PC-3 (cell line): ENCODE measurements at regions not wholly inside any gene's neighbourhood (a gene's known extent, or its start where the extent isn't known, plus 50 kb on each side); places are given as distances from the start of the nearest gene placed in this dataset.

Source experiments
- ATAC-seq: fragments of 200-7000 bp; cut with Tn5 transposase; 2 replicates; pipeline ENCODE4 v1.9.1; 2020; ENCODE audit warnings: mild to moderate bottlenecking, moderate library complexity
- BruUV-seq: library from RNA; stranded (reverse); fragments of 400-500 nt; replicated peaks from 2 replicates; lab custom pipeline; 2021; lab: Mats Ljungman, UMichigan
- CTCF ChIA-PET: fragments of 300-600 bp; sonication (Branson Sonifier 250); formaldehyde crosslinking; loops from one replicate; lab custom pipeline; 2022; ENCODE audit warnings: antibody characterized with exemption; lab: Charles Lee
- POLR2A ChIA-PET: fragments of 300-600 bp; sonication (Branson Sonifier 250); formaldehyde crosslinking; loops from one replicate; lab custom pipeline; 2022; ENCODE audit warnings: antibody characterized with exemption; ENCODE audit not compliant: unreplicated experiment; lab: Charles Lee
- DNase-seq: peaks from one replicate; pipeline ENCODE4 v3.0.0-alpha.2; 2015
- H2AFZ ChIP-seq: fragments of 300-600 bp; sonication (generic); 2 replicates; pipeline ENCODE4 v1.6.0; 2016; ENCODE audit warnings: antibody characterized with exemption, low read length
- H3F3A ChIP-seq: fragments of 300-600 bp; sonication (generic); one replicate; pipeline ENCODE4 v1.6.0; 2017; ENCODE audit warnings: antibody characterized with exemption, low read length, control low read depth, mild to moderate bottlenecking; ENCODE audit not compliant: unreplicated experiment
- H3K27ac ChIP-seq: fragments of 300-600 bp; sonication (generic); 2 replicates; pipeline ENCODE4 v1.5.1; 2016; ENCODE audit warnings: mild to moderate bottlenecking, low read length
- H3K27me3 ChIP-seq: fragments of 300-600 bp; sonication (generic); 2 replicates; pipeline ENCODE4 v1.6.1; 2016; ENCODE audit warnings: low read length, mixed read lengths
- H3K36me3 ChIP-seq: fragments of 300-600 bp; sonication (generic); 2 replicates; pipeline ENCODE4 v1.6.1; 2016; ENCODE audit warnings: low read depth, mixed run types, low read length, mixed read lengths
- H3K4me1 ChIP-seq: fragments of 300-600 bp; sonication (generic); 2 replicates; pipeline ENCODE4 v1.5.1; 2016; ENCODE audit warnings: low read length; ENCODE audit not compliant: insufficient read depth
- H3K4me2 ChIP-seq: fragments of 300-600 bp; sonication (generic); 2 replicates; pipeline ENCODE4 v1.6.0; 2016; ENCODE audit warnings: low read length
- H3K4me3 ChIP-seq: fragments of 300-600 bp; sonication (generic); 2 replicates; pipeline ENCODE4 v1.5.1; 2016; ENCODE audit warnings: mild to moderate bottlenecking, low read length, mixed read lengths
- H3K79me2 ChIP-seq: fragments of 300-600 bp; sonication (generic); 2 replicates; pipeline ENCODE4 v1.6.1; 2017; ENCODE audit warnings: low read length, mixed read lengths
- H3K9ac ChIP-seq: fragments of 300-600 bp; sonication (generic); 2 replicates; pipeline ENCODE4 v1.6.0; 2016; ENCODE audit warnings: mild to moderate bottlenecking, low read length
- H3K9me2 ChIP-seq: fragments of 300-600 bp; sonication (generic); replicated peaks from 2 replicates; pipeline ENCODE4 v1.6.1; 2016; ENCODE audit warnings: mixed run types, low read length, mixed read lengths
- H3K9me3 ChIP-seq: fragments of 300-600 bp; sonication (generic); 2 replicates; pipeline ENCODE4 v1.6.1; 2016; ENCODE audit warnings: low read length, mixed read lengths
- H4K20me1 ChIP-seq: fragments of 300-600 bp; sonication (generic); 2 replicates; pipeline ENCODE4 v1.6.1; 2016; ENCODE audit warnings: low read length, mixed read lengths
- EZH2 ChIP-seq: fragments of 300-600 bp; sonication (generic); IDR thresholded peaks from one replicate; pipeline ENCODE4 v1.6.1; 2017; ENCODE audit warnings: antibody characterized with exemption, mild to moderate bottlenecking, low read length; ENCODE audit not compliant: unreplicated experiment
- EZH2phosphoT487 ChIP-seq: fragments of 300-600 bp; sonication (generic); IDR thresholded peaks from 2 replicates; pipeline ENCODE4 v1.6.1; 2018; ENCODE audit warnings: mild to moderate bottlenecking, antibody characterized with exemption, low read length, borderline replicate concordance
- intact Hi-C: fragments of 100-400 bp; cut with micrococcal nuclease; formaldehyde crosslinking; loops from 2 replicates; pipeline ENCODE4 v1.9.0; 2023
- TF ChIP-seq, protein P1 (sequence below): fragments of 300-600 bp; sonication (generic); conservative IDR thresholded peaks from 2 replicates; pipeline ENCODE4 v1.5.1; 2017; ENCODE audit warnings: antibody characterized with exemption, low read depth, mild to moderate bottlenecking, low read length

DNA sequence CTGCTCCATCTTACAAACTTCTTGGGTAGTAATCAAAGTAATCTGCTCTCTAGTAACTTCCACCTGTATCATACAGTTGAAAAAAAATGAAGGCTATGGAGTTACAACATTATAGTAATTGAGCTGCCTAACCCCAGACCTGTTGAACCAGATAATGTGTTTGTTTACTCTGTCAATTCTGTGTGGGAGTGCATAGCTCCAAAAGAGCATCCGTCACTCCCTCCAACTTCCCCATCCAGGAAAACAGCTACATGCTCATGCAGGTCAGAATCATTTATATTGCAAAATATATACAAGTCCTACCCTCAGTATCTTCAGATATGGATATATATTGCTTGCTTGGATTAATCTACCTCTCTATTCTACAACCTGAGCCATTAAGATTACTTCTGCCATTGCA, 244.0 kb upstream of the ANO5 start:
- Histone ChIP-seq H3K4me1 (no peaks in the 10 kb centered on the region), H3K27ac (no peak overlapping the region), H3F3A (no peaks in the 10 kb centered on the region), H3K9ac (no peak overlapping the region), H3K9me2 (no peaks in the 10 kb centered on the region), H3K4me3 (no peak overlapping the region), H3K9me3 (no peaks in the 10 kb centered on the region), H3K79me2 (no peaks in the 10 kb centered on the region), H4K20me1 (no peaks in the 10 kb centered on the region), H2AFZ (no peak overlapping the region), H3K27me3 (no peaks in the 10 kb centered on the region), H3K4me2 (no peak overlapping the region), H3K36me3 (no peaks in the 10 kb centered on the region)
- POLR2A ChIA-PET, result no interaction called here
- TF ChIP-seq, protein P1, sequence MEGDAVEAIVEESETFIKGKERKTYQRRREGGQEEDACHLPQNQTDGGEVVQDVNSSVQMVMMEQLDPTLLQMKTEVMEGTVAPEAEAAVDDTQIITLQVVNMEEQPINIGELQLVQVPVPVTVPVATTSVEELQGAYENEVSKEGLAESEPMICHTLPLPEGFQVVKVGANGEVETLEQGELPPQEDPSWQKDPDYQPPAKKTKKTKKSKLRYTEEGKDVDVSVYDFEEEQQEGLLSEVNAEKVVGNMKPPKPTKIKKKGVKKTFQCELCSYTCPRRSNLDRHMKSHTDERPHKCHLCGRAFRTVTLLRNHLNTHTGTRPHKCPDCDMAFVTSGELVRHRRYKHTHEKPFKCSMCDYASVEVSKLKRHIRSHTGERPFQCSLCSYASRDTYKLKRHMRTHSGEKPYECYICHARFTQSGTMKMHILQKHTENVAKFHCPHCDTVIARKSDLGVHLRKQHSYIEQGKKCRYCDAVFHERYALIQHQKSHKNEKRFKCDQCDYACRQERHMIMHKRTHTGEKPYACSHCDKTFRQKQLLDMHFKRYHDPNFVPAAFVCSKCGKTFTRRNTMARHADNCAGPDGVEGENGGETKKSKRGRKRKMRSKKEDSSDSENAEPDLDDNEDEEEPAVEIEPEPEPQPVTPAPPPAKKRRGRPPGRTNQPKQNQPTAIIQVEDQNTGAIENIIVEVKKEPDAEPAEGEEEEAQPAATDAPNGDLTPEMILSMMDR, result no peak
- TF ChIP-seq EZH2phosphoT487, result no peak
- TF ChIP-seq EZH2, result no peak
- CTCF ChIA-PET, result no interaction called here
- intact Hi-C loops, result no loop called here
- BruUV-seq, result no TSS peak
- ATAC-seq (no peak), DNase-seq (peak; percentile 6)

DNA sequence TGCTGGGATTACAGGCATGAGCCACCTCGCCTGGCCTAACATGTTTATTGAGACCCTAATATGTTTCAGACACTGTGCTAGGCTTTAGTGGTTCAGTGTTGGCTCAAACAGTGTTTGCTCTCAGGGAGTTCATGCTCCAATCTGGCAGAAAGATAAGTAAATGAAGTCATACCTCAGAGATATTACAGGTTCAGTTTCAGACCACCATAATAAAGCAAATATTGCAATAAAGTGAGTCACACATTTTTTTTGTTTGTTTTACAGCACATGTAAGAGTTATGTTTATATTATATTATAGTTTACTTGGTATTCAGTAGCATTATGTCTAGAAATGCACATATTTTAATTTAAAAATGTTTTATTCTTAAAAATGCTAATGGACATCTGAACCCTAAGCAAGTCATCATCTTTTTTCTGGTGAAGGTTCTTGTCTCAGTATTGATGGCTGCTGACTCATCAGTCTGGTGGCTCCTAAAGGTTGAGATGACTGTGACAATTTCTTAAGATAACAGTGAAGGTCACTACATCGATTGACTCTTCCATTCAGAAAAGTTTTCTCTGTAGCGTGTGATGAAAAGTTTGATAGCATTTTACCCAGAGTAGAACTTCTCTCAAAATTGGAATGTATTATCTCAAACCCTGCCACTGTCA, 243.0 kb upstream of the ANO5 start:
- H3K9me3 ChIP-seq, result no peaks in the 10 kb centered on the region
- ATAC-seq (no peak), DNase-seq (peak; percentile 23)
- POLR2A ChIA-PET, result no interaction called here
- H3K9ac ChIP-seq, result no peak overlapping the region
- intact Hi-C loops, result no loop called here
- no peaks in the 10 kb centered on the region for H3K36me3 ChIP-seq
- no peak overlapping the region for H3K4me2 ChIP-seq
- no peak overlapping the region for H3K27ac ChIP-seq
- no peaks in the 10 kb centered on the region for H3F3A ChIP-seq
- TF ChIP-seq, protein P1, result no peak
- TF ChIP-seq EZH2 (no peak), EZH2phosphoT487 (no peak)
- no TSS peak for BruUV-seq
- H3K27me3 ChIP-seq, result no peaks in the 10 kb centered on the region
- CTCF ChIA-PET, result no interaction called here
- no peaks in the 10 kb centered on the region for H3K9me2 ChIP-seq
- no peaks in the 10 kb centered on the region for H4K20me1 ChIP-seq
- no peak overlapping the region for H2AFZ ChIP-seq
- H3K4me1 ChIP-seq, result no peaks in the 10 kb centered on the region
- no peaks in the 10 kb centered on the region for H3K79me2 ChIP-seq
- H3K4me3 ChIP-seq, result no peak overlapping the region

DNA sequence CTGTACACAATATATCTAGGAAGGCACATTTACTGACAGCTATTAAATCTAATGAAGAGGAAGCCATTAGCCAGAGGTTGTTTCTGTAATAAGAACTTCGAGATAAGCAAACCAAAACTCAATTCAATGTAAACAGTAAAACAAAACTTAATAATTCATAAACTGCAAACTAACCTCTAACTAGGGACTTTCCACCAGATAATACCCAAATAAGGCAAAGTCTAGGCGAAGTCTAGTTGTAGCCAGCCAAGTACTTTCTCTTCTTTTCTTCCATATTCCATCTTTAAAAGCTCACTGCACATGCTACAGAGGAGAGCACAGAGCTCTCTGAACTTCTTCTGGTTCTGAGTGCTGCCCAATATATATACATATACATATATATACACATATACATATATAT, 229.9 kb upstream of the ANO5 start:
- intact Hi-C loops, result no loop called here
- ATAC-seq, result no peak

More for the DNA sequence above, 229.9 kb upstream of the ANO5 start:
- TF ChIP-seq EZH2phosphoT487 (no peak), EZH2 (no peak)
- TF ChIP-seq, protein P1, result no peak
- ChIA-PET POLR2A (no interaction called here), CTCF (no interaction called here)
- H3K4me2 ChIP-seq, result no peak overlapping the region
- no peaks in the 10 kb centered on the region for H3K27me3 ChIP-seq
- no peaks in the 10 kb centered on the region for H3K9me2 ChIP-seq
- H3F3A ChIP-seq, result no peaks in the 10 kb centered on the region
- no peaks in the 10 kb centered on the region for H3K36me3 ChIP-seq
- 0 out of 2 replicates have a peak, but pooled peaks cover 6% of the 10 kb centered on the region for H3K9me3 ChIP-seq
- no peak for DNase-seq
- H3K4me1 ChIP-seq, result no peaks in the 10 kb centered on the region
- no peak overlapping the region for H2AFZ ChIP-seq
- H3K9ac ChIP-seq, result no peak overlapping the region
- no peak overlapping the region for H3K4me3 ChIP-seq
- H3K79me2 ChIP-seq, result no peaks in the 10 kb centered on the region
- H4K20me1 ChIP-seq, result no peaks in the 10 kb centered on the region
- BruUV-seq, result no TSS peak
- no peak overlapping the region for H3K27ac ChIP-seq
